CD4-positive, alpha-beta T cell (primary cell): ENCODE measurements at regions not wholly inside any gene's neighbourhood (a gene's known extent, or its start where the extent isn't known, plus 50 kb on each side); places are given as distances from the start of the nearest gene placed in this dataset.

Experiments used
- ATAC-seq: fragments of 200-7000 bp; cut with Tn5 transposase; one replicate; pipeline ENCODE4 v1.10.0; 2022; ENCODE audit warnings: mild to moderate bottlenecking; ENCODE audit not compliant: poor library complexity
- CTCF ChIA-PET: fragments of 350-600 bp; sonication (Branson Sonifier 250); formaldehyde crosslinking; loops from one replicate; lab custom pipeline; 2021; ENCODE audit warnings: antibody characterized with exemption, inconsistent platforms; lab: Charles Lee
- POLR2A ChIA-PET: fragments of 350-600 bp; sonication (Branson Sonifier 250); formaldehyde crosslinking; loops from one replicate; lab custom pipeline; 2021; ENCODE audit warnings: antibody characterized with exemption, inconsistent platforms; lab: Charles Lee
- DNase-seq, 14 experiments: peaks; one replicate each; pipeline ENCODE4 v3.0.0-alpha.2; 2013 to 2020; ENCODE audit warnings: mixed read lengths in 2 of 14
- H3K27ac ChIP-seq, 2 donors: one replicate each; pipeline versions ENCODE4 v1.5.1 to v1.7.0; 2013; ENCODE audit warnings: low read length in 2 of 2, low read depth in 1 of 2, mild to moderate bottlenecking in 1 of 2
- H3K27me3 ChIP-seq, 2 experiments: 1 replicate in 1 of 2; 2 replicates in 1 of 2; pipeline versions ENCODE4 v1.6.1 to v1.7.0; 2013; ENCODE audit warnings: low read length in 2 of 2, control low read depth in 1 of 2, mild to moderate bottlenecking in 1 of 2, moderate library complexity in 1 of 2; ENCODE audit not compliant: insufficient read depth in 2 of 2, control insufficient read depth in 1 of 2
- H3K36me3 ChIP-seq: one replicate; pipeline ENCODE4 v1.6.1; 2013; ENCODE audit warnings: low read length, control low read depth; ENCODE audit not compliant: insufficient read depth
- H3K4me1 ChIP-seq: one replicate; pipeline ENCODE4 v1.6.1; 2013; ENCODE audit warnings: low read length, control low read depth; ENCODE audit not compliant: insufficient read depth
- H3K4me3 ChIP-seq: one replicate; pipeline ENCODE4 v1.5.1; 2013; ENCODE audit warnings: mild to moderate bottlenecking, low read length, moderate library complexity
- H3K9me3 ChIP-seq, 2 experiments: 1 replicate in 1 of 2; 2 replicates in 1 of 2; pipeline versions ENCODE4 v1.6.1 to v1.7.0; 2013; ENCODE audit warnings: low read length in 2 of 2, mild to moderate bottlenecking in 2 of 2, control low read depth in 1 of 2, moderate library complexity in 1 of 2; ENCODE audit not compliant: control insufficient read depth in 1 of 2, insufficient read depth in 1 of 2
- H3K27ac Mint-ChIP-seq: one replicate; pipeline ENCODE4 v1.8.0; 2020; ENCODE audit warnings: mixed read lengths
- H3K27me3 Mint-ChIP-seq: one replicate; pipeline ENCODE4 v1.8.0; 2021; ENCODE audit warnings: mixed read lengths
- H3K36me3 Mint-ChIP-seq: one replicate; pipeline ENCODE4 v1.8.0; 2021; ENCODE audit warnings: low read depth, mixed read lengths
- H3K4me1 Mint-ChIP-seq: one replicate; pipeline ENCODE4 v1.8.0; 2021; ENCODE audit warnings: low read depth, mixed read lengths
- H3K4me3 Mint-ChIP-seq: one replicate; pipeline ENCODE4 v1.8.0; 2020; ENCODE audit warnings: mild to moderate bottlenecking, mixed read lengths
- H3K9me3 Mint-ChIP-seq: one replicate; pipeline ENCODE4 v1.8.0; 2020; ENCODE audit warnings: mixed read lengths
- intact Hi-C, 2 experiments: fragments of 100-400 bp; cut with DNase I in 1 of 2; cut with micrococcal nuclease in 1 of 2; formaldehyde crosslinking; loops; one replicate each; pipeline versions ENCODE4 v1.15.1 to v1.9.0; 2023 to 2025; cut with DNase I, micrococcal nuclease
- TF ChIP-seq, protein P1 (sequence below): fragments of 200-600 bp; IDR thresholded peaks from one replicate; pipeline ENCODE4 v1.8.0; 2022; ENCODE audit warnings: antibody characterized with exemption, mild to moderate bottlenecking

DNA sequence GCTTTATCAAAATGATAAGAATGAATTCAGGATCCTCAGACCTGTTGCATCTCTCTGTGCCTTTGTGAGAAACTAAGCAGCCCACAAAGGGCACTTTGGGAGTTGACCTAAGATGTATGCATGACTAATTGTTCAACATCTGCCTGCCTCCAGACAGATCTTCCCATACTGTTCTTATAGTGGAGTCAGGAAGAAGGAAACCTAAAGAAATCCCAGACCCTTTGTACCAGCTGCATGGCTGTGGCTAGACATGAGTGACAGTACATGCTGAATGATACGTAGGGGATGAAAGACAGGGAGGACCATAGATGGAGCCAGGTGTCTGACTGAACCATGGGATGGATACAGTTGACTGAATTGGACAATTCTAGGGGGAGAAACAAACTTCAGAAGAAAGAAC lies 148.7 kb upstream of the PCGF5 start:
- CTCF ChIA-PET, result no interaction called here
- Histone ChIP-seq H3K36me3 (no peaks in the 10 kb centered on the region), H3K27me3 (no peaks in the 10 kb centered on the region), H3K9me3 (no peaks in the 10 kb centered on the region), H3K4me1 (no peaks in the 10 kb centered on the region), H3K4me3 (no peak overlapping the region), H3K27ac (no peak overlapping the region)
- peaks cover under 1% of the 10 kb centered on the region for H3K27me3 Mint-ChIP-seq
- H3K27ac Mint-ChIP-seq, result no peak overlapping the region
- POLR2A ChIA-PET, result no interaction called here
- no peak overlapping the region for H3K4me3 Mint-ChIP-seq
- DNase-seq (no peak), ATAC-seq (no peak)
- intact Hi-C loops, result loop anchor here in 1 of 2 experiments (10.0 kb wide), 2 partner anchors 157 to 643 kb away; no protein-coding TSS in a partner anchor
- H3K36me3 Mint-ChIP-seq, result no peaks in the 10 kb centered on the region
- no peaks in the 10 kb centered on the region for H3K4me1 Mint-ChIP-seq
- TF ChIP-seq, protein P1, sequence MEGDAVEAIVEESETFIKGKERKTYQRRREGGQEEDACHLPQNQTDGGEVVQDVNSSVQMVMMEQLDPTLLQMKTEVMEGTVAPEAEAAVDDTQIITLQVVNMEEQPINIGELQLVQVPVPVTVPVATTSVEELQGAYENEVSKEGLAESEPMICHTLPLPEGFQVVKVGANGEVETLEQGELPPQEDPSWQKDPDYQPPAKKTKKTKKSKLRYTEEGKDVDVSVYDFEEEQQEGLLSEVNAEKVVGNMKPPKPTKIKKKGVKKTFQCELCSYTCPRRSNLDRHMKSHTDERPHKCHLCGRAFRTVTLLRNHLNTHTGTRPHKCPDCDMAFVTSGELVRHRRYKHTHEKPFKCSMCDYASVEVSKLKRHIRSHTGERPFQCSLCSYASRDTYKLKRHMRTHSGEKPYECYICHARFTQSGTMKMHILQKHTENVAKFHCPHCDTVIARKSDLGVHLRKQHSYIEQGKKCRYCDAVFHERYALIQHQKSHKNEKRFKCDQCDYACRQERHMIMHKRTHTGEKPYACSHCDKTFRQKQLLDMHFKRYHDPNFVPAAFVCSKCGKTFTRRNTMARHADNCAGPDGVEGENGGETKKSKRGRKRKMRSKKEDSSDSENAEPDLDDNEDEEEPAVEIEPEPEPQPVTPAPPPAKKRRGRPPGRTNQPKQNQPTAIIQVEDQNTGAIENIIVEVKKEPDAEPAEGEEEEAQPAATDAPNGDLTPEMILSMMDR, result no peak
- H3K9me3 Mint-ChIP-seq, result no peaks in the 10 kb centered on the region

DNA sequence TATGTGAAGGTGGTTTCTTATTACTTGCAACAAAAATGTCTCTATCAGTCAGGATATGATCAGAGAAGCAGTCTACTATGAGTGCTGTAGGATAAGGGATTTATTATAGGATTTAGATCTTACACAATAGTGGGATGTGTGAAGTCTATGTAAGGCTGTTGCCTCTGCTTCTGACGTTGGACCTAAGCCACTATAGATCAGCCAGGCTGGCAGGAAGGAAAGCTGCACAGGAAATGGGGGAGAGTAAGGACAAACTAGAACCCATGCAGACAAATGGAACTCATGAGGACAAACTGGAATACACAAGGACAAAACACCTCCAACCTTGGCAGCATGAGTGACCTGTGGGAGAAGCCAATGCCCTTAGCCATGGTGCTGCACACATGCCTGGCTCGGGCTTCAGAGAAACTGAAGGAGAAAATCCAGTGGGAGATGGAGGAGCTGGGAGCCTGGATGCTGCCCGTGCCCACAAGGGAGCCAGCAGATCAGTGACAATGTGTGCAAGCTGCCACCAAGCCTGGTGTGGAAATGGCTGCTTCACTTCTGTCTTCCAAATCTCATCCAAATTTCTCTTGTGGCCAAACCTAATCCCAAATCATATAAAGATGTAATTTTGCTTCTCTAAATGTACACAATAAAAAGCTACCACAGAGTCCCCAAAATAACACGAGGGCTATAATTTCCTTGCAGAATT lies 147.0 kb upstream of the PCGF5 start:
- H3K36me3 Mint-ChIP-seq, result no peaks in the 10 kb centered on the region
- intact Hi-C loops, result loop anchor here in 1 of 2 experiments (10.0 kb wide), 2 partner anchors 159 to 641 kb away; no protein-coding TSS in a partner anchor
- H3K36me3 ChIP-seq, result no peaks in the 10 kb centered on the region
- no peak overlapping the region for H3K27ac Mint-ChIP-seq
- H3K4me1 ChIP-seq, result no peaks in the 10 kb centered on the region
- no peaks in the 10 kb centered on the region for H3K27me3 ChIP-seq
- H3K27me3 Mint-ChIP-seq, result peaks cover 7% of the 10 kb centered on the region
- H3K9me3 Mint-ChIP-seq, result no peaks in the 10 kb centered on the region
- no peak overlapping the region for H3K4me3 Mint-ChIP-seq
- TF ChIP-seq, protein P1, result no peak
- DNase-seq (no peak), ATAC-seq (no peak)
- H3K4me3 ChIP-seq, result no peak overlapping the region
- ChIA-PET POLR2A (no interaction called here), CTCF (no interaction called here)
- no peak overlapping the region for H3K27ac ChIP-seq
- H3K4me1 Mint-ChIP-seq, result no peaks in the 10 kb centered on the region
- no peaks in the 10 kb centered on the region for H3K9me3 ChIP-seq

DNA sequence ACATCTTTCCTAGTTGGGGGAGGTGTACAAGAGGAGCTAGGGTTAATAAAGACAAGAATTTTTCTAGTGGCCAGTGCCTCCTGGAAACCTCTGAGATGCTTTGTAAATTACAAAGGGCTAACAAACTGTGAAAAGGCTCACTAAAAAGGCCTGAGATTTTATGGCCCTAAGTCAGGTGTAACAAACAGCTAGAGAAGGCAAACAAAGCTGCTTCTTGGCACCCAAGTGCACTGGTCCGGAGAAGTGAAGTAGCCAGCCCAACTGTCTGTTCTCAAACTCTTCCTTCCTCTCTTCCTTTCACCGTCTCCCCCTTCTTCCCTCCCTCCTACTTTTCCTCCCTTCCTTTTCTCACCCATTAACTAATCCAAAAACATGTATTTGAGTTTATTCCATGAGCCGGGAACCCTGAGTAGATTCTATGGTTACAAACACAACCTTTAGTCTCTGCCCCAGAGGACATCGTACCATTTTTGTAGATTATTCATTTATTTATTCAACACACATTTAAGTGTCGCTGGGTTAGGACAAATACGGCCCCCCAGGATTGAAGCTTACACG lies 143.4 kb upstream of the PCGF5 start:
- CTCF ChIA-PET, result no interaction called here
- intact Hi-C loops, result loop anchor here in 1 of 2 experiments (10.0 kb wide), 2 partner anchors 162 to 638 kb away; no protein-coding TSS in a partner anchor

More for the DNA sequence above, 143.4 kb upstream of the PCGF5 start:
- POLR2A ChIA-PET, result no interaction called here
- no peak overlapping the region for H3K27ac ChIP-seq
- no peaks in the 10 kb centered on the region for H3K9me3 ChIP-seq
- ATAC-seq (no peak), DNase-seq (no peak)
- Mint-ChIP-seq H3K27ac (no peak overlapping the region), H3K9me3 (no peaks in the 10 kb centered on the region), H3K36me3 (no peaks in the 10 kb centered on the region), H3K27me3 (peaks cover 10% of the 10 kb centered on the region), H3K4me3 (no peak overlapping the region), H3K4me1 (no peaks in the 10 kb centered on the region)
- no peaks in the 10 kb centered on the region for H3K36me3 ChIP-seq
- no peaks in the 10 kb centered on the region for H3K4me1 ChIP-seq
- TF ChIP-seq, protein P1, result no peak
- no peaks in the 10 kb centered on the region for H3K27me3 ChIP-seq
- H3K4me3 ChIP-seq, result no peak overlapping the region
